Right lobe of liver (tissue), 4 donors: ENCODE measurements at regions not wholly inside any gene's neighbourhood (a gene's known extent, or its start where the extent isn't known, plus 50 kb on each side); places are given as distances from the start of the nearest gene placed in this dataset.

ENCODE experiments used
- CTCF ChIP-seq, 4 donors: fragments of 200-600 bp in 3 of 4; fragments of 450-650 bp in 1 of 4; IDR thresholded peaks; one replicate each; pipeline versions ENCODE4 v1.5.1 to v1.8.0; 2016 to 2022; ENCODE audit warnings: antibody characterized with exemption in 4 of 4, mild to moderate bottlenecking in 2 of 4
- POLR2A ChIP-seq: fragments of 450-650 bp; IDR thresholded peaks from one replicate; pipeline ENCODE4 v1.6.1; 2017; ENCODE audit warnings: antibody characterized with exemption, mild to moderate bottlenecking
- donor health status: DM: no; HTN: no; CAD: no.
- donor health status: DM: no; HTN: no; CAD: no.
- donor health status: DM: no; HTN: yes; CAD: no.

- TF ChIP-seq CTCF (IDR thresholded peaks at IDR 0.05) (no peak), POLR2A (no peak)
These were observed 82.7 kb downstream of the ZFP36L2 start for GRCh38 chr2:43143756-43144155.
